Prostate gland (tissue), 2 donors: ENCODE measurements at regions not wholly inside any gene's neighbourhood (a gene's known extent, or its start where the extent isn't known, plus 50 kb on each side); places are given as distances from the start of the nearest gene placed in this dataset.
"Not testable (repeated sequence)": the region's sequence is repeated elsewhere in the genome, so short reads cannot be mapped to it uniquely, and the experiment has no call there.

Experiments
- POLR2A ChIP-seq: fragments of 450-650 bp; IDR thresholded peaks from one replicate; pipeline ENCODE4 v1.6.1; 2016; ENCODE audit warnings: antibody characterized with exemption, mild to moderate bottlenecking
- POLR2AphosphoS5 ChIP-seq: sonication (generic); formaldehyde crosslinking; IDR thresholded peaks from one replicate; pipeline ENCODE4 v1.6.1; 2017; ENCODE audit warnings: antibody characterized with exemption
- TF ChIP-seq, protein P1 (sequence below), 4 experiments: fragments of 200-600 bp in 2 of 4; fragments of 450-650 bp in 2 of 4; sonication (generic) in 2 of 4; IDR thresholded peaks; 1 replicate in 3 of 4; 2 replicates in 1 of 4; pipeline ENCODE4 v1.5.1; 2016 to 2019; ENCODE audit warnings: antibody characterized with exemption in 4 of 4, mild to moderate bottlenecking in 2 of 4, moderate library complexity in 2 of 4

DNA sequence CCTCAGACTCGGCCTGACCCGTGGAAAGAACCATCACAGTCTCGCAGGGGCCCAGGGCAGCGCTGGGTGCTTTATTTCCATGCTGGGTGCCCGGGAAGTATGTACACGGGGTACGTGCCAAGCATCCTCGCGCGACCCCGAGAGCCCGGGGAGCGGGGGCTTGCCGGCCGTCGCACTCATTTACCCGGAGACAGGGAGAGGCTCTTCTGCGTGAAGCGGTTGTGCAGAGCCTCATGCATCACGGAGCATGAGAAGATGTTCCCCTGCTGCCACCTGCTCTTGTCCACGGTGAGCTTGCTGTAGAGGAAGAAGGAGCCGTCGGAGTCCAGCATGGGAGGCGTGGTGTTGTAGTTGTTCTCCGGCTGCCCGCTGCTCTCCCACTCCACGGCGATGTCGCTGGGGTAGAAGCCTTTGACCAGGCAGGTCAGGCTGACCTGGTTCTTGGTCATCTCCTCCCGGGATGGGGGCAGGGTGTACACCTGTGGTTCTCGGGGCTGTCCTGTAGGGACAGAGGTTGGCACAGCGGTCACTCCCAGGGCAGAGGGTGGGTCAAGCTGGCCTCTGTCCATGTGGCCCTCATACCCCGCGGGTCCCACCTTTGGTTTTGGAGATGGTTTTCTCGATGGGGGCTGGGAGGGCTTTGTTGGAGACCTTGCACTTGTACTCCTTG lies 242.8 kb downstream of the TMEM121 start:
- TF ChIP-seq, protein P1, sequence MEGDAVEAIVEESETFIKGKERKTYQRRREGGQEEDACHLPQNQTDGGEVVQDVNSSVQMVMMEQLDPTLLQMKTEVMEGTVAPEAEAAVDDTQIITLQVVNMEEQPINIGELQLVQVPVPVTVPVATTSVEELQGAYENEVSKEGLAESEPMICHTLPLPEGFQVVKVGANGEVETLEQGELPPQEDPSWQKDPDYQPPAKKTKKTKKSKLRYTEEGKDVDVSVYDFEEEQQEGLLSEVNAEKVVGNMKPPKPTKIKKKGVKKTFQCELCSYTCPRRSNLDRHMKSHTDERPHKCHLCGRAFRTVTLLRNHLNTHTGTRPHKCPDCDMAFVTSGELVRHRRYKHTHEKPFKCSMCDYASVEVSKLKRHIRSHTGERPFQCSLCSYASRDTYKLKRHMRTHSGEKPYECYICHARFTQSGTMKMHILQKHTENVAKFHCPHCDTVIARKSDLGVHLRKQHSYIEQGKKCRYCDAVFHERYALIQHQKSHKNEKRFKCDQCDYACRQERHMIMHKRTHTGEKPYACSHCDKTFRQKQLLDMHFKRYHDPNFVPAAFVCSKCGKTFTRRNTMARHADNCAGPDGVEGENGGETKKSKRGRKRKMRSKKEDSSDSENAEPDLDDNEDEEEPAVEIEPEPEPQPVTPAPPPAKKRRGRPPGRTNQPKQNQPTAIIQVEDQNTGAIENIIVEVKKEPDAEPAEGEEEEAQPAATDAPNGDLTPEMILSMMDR (IDR thresholded peaks at IDR 0.05) = not testable (repeated sequence)
- not testable (repeated sequence) for TF ChIP-seq POLR2AphosphoS5, POLR2A
